GM21723 (cell line): ENCODE measurements at regions not wholly inside any gene's neighbourhood (a gene's known extent, or its start where the extent isn't known, plus 50 kb on each side); places are given as distances from the start of the nearest gene placed in this dataset.
"Not testable (repeated sequence)": the region's sequence is repeated elsewhere in the genome, so short reads cannot be mapped to it uniquely, and the experiment has no call there.

Source experiments
- ATAC-seq: cut with Tn5 transposase; IDR thresholded peaks from one replicate; pipeline ENCODE4 v1.9.1; 2021; ENCODE audit warnings: mild to moderate bottlenecking, moderate library complexity; ENCODE audit not compliant: unreplicated experiment

DNA sequence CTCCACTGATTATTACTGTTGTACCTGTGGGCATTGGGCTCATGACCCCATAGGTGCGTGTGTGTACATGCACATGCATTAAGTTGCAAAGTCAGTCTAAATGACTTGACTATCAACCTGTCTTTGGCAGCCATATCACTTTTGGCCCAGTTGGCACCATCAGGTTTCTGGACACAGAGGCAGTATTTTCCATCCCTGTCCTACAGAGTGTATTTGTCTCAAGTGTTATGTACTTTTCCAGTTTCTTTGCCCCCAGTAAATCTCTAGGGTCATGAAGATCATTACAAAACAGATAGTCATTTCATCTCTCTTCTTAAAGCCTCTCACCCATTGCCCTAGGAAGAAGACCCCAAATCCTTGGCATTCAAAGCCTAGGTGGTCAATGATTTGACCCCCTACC lies 121.4 kb downstream of the C9orf152 start:
- no peak for ATAC-seq

DNA sequence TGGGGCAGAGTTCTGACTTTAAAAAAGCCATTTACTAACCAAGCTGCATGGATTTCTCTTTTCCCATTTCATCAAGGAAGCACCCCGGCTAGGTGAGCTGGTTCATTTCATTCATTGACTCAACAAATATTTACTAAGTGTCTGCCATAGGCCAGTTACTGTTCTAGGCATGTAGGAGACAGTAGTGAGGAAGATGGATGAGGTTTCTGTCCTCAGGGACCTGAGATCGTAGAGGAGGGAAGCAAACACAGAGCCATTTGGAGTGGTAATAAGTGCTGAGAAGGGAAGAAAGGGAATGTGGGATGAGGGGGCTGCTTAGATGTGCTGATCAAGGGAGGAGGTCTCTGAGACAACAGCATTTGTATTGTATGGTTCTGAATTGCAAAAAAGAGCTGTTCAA lies 120.4 kb downstream of the C9orf152 start:
- ATAC-seq = no peak

DNA sequence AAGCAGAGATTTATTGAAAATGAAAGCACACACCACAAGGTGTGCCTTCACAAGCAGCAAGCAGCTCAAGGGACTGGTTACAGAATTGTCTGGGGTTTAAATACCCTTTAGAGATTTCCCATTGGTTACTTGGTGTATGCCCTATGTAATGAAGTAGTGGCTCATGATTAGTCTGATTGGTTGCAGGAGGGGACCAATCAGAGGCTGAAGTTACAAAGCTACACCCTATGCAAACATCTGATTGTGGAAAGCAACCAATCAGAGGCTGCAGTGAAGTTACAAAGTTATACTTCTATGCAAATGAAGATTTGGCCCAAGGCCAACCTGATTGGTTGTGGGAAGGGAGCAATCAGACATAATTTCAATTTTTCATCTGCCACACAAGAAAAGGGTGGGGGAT lies 119.9 kb downstream of the C9orf152 start:
- ATAC-seq = no peak

DNA sequence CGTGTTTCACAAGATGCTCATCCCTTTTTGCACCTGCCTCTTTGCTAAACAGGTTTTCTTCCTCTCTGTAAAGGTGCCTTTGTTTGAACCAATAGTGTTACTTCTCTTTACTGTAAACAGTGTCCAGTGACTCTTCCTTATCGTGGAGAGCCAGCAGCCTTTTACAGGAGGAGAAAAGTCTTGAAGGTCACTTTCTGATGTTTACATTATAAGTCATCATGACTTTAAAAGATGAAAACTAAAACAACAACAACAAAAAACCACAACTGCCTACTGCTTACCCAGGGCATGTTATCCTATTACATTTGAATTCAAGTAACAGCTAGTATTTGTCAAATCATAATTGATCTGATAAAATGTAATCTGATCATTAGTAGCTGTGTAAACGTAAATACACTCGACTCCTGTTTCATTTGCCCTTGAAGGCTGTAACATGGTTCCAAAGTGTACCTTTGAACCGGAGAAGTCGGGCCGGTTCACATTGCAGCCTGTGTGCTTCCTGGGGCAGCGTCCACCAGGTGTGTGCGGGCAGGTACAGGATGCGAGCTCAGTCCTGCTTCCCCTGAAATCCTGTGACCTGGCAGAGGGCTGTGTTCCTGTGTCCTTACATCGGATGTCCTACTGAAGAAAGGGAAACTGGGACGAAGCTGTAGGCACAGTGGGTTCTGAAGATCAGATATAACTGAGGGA lies 118.1 kb downstream of the C9orf152 start:
- ATAC-seq = no peak

DNA sequence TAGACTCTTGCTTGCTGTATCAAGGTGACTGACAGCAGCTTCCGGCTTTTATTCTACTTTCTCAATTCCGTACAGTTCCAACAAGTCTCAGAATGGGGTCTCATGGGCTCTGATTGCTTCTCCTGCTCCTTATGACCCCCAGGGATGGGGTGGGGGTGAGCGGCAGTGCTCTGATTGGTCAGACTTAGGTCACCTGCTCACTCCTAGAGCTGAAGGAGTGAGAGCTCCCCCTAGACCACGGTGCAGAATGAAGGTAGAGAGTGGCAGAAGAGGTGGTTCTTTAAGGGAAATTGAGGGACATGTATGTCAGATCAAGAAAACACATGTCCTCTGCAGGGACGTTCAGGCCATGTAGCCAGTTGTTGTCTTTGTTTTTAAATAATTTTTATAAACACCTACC lies 115.2 kb downstream of the C9orf152 start:
- no peak for ATAC-seq

DNA sequence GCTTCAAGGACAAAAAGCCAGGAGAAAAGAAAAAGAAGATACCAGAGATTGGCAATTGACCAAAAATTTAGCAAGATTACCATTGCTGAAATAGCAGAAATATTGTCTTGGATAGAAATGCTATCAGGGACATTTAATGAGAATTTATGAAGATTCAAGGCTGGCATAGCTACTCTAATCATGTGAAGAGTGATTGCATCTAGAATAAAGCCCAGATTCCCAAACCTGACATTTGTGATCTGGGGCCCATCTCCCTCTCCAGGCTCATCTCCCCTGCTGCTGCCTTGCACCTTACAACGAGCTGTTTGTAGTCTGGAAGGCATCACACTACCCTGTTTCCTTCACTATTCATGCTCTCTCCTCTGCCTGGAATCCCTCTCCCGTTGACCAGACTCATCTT lies 114.5 kb downstream of the C9orf152 start:
- no peak for ATAC-seq

DNA sequence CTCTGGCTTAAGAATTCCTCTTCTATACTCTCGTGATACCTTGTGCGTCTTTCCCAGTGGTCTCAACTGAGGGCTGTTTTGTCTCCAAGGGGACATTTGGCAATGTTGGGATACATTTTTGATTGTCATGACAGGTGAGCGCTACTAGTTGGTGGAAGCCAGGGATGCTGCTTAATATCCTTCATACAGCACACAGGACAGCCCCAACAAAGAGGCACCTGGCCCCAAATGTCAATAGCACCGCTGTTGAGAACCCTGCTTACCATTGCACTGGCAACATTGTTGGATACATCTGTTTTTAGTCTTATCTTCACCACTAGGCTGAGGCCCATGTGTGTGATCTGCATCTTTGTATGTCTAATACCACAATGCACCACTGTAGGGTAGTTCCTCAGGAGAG lies 114.1 kb downstream of the C9orf152 start:
- no peak for ATAC-seq

DNA sequence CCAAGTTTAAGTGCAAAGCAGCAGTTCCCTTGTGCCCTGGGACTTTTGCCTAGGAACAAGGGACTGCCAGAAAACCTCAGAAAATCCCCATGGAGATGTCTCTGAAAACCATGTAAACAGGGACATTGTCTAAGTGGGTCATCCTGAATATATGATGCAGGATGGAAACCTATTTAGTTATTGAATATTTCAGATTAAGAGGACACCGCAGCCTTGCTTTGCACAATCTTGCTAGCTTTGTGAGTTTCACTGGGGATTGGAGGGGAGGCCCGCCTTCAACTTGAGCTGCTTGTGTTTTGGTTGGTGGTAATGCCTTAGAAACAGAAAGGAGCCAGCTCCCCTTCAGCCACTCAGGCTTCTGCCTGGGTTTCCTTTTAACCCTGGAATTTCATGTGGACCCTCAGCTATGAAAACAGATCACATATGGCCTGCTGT lies 112.8 kb downstream of the C9orf152 start:
- no peak for ATAC-seq

DNA sequence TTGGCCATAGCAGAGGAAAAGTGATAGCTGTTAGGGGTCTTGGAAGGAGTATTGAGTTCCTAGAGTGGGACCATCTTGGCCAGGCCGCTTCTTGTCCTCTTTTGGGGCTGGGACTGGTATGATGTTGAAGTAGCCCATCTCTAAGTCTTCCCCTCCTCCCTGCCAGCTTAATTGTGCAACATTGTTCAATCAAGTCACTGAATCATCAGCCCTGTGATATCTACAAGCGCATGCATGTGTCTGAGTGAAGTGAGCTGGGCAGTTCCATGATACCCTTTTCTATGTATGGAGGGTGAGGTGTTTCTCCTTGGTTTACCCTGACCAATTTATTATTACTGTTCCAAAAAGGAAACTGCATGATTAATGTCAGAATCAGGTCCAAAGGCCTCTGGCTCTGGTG lies 112.2 kb downstream of the C9orf152 start:
- ATAC-seq = no peak

DNA sequence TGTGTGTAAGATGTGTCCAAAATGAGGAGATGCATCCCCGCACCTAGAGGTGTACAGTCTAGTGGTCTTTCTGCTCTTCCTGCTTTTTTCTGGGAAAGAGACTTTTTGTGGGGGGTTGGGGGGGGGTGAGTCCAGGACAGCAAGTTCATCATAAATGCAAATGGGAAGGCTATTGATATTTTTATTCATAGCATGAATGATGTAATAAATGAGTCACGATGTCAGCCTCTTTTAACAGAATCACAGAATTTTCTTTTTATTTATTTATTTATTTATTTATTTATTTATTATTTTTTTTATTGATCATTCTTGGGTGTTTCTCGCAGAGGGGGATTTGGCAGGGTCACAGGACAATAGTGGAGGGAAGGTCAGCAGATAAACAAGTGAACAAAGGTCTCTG lies 111.3 kb downstream of the C9orf152 start:
- ATAC-seq = not testable (repeated sequence)

DNA sequence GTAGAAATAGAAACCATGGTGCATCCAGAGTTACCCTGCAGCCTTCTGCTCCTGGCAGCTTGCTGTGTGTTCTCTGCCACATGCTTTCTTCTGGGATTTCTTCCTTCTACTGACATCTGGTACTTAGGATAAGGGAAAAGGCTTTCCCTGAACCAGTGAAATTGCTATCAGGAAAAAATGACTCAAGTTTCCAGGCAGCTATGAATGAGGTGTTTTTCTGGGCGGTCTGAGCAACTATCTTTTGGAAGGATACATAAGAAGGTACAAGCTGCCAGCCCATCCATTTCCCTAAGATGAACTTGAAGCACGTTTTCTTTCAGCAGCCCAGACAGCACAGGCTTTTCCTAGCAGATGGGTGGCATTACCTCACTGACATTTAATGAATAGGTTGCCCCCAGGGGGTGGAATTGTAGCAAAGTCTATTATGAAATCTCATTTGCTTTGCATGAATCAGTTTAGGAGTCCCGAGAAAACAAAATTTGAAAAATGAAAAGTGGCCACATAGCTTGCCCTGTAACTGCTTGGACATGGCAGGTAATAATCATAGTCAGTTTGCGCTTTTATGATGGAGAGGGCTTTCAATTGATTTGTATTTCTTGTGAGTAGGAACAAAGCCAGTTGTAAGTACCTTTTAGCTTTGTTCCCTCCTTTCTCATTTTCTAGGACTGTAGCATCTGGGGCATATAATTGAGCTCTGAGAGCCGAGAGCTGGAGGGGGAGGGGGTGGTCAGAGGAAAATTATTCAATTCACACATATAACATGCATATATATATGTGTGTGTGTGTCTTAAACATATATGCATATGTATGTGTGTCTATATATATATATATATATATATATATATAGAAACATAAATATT lies 108.5 kb downstream of the C9orf152 start:
- ATAC-seq = no peak

DNA sequence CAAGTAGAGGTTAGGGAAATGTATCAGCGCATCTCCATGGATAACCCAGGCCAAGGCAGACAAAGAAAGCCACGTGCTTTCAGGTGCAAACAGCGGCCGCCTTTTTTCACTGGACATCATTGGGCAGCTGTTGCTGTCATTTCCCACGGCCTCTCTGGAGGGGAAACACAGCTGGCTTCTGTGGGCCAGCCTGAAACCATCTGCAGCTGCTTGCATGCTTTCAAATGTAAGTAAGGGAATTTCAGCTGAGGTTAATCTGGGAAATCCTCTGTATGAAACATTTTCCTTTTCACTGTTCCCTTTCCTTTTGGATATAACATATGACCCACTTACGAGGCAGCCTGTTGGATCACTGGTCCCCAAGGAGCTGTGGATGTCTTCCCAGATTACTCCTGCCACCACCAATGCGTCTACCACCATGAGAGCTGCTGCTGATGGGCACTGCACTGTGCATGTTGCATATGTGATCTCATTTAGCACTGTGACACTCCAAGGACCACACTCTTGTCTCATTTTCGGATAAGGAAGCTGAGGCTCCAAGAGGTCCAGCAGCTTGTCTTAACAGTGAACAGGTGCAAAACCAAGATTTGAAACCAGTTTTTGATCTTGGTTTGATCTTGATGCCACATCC lies 106.3 kb downstream of the C9orf152 start:
- peak; percentile 86 for ATAC-seq

DNA sequence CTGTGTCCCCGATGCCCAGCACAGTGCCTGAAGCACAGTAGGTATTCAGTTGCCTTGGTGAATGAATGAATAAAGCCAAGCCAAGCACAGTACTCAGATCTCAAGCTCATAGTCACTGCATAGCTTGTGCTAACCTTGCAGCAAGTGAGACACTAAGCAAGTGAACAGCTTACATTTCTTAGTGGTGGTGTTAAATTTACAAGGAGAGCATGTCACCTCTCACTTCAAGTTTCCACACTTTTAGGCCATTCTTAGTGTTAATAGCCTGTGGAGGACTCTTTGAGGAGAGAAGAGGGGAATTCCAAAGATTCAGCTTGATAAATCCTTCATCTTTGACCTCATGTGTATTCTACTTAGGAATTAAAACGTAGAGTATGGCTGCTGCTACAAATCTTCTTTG lies 104.7 kb downstream of the C9orf152 start:
- no peak for ATAC-seq

DNA sequence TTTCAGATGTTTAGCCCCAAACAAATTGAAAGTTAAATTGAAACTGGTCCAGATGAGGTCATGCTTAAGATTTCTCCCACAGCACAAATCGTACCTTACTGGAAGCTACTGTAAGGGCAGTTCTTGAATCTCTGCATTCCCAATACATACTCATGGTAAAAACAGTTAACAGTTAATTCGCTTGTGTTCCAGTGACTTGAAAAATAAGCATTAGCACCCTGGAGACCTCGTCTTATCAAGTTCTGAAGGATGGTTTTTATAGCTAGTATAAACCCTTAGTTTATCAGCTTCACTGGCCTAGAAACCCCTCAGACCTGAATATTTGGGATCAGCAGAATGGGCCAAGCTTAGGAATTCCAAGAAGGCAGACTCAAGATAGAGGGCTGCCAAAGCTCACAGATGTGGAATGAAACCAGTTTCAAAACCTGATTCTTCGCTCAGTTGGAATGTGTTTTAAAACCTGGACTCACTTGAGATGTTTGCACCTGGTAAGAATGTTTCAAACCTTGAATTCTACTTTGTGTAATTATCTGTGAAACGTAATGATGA lies 103.6 kb downstream of the C9orf152 start:
- ATAC-seq = no peak

DNA sequence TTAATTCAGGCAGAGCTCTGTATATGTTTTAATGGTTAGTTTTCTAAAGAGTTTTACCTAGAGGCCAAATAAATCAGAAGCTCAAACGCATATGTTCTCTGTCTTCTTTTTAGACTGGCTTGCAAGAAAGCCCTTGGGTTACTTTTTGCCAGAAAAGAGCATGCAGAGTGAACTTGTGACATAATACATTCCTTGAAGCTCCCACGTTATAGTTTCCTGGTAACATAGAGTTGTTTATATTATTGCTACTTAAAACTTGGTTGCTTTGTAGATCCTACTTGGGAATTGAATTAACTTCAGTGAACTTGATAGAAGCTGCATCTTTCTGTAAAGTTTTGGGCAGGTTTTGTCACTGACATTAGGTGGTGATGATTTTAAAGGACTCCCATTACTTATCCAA lies 102.9 kb downstream of the C9orf152 start:
- no peak for ATAC-seq

DNA sequence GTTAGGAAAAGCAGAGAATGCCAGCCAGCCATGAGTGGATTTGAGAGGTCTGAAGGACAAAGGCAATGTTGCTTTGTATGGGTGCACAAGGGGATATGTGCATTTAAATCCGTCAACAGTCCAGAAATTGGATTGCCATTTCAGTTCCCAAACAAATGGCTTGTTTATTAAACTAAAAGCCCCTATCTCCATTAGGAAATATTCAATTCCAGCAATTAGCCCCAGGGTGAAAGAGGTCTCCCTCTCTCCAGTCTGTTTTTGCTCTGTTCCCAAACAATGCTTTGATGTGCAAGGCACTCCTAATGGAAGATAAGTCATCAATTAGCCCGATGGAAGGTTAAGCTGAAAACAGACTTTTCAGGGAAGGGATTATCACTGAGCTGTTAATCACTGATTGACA lies 101.3 kb downstream of the C9orf152 start:
- ATAC-seq = no peak

DNA sequence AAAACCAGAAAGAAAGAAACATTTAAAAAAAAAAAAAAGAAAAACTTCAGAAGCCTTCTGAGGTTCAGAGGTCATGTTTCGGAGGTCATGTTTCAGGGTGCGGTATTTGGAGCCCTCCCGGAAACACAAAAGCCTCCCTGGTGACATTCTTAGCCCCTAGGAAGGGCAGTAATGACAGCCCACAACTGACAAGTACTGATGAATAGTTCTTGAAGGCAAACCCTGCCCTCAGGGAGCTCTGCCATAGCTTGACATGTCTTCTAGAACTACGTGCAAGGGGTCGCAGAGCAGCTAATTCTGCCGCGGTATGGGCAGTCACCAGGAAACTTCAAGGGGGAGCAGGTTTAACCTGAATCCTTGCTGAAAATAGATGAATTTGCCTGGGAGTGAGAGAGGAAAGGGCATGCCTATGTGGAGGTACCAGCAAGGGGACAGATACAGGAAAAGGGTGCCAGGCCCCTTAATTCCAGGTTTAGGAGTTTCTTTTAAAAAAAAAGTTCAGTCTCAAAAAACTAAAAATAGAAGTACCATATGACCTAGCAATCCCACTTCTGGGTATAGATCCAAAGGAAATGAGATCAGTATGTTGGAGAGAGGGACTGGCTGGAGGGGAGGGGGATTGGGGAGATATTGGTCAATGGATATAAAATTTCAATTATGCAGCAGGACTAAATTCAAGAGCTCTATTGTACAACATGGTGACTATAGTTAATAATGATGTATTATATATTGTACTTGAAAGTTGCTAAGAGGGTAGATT lies 98.4 kb downstream of the C9orf152 start:
- no peak for ATAC-seq

DNA sequence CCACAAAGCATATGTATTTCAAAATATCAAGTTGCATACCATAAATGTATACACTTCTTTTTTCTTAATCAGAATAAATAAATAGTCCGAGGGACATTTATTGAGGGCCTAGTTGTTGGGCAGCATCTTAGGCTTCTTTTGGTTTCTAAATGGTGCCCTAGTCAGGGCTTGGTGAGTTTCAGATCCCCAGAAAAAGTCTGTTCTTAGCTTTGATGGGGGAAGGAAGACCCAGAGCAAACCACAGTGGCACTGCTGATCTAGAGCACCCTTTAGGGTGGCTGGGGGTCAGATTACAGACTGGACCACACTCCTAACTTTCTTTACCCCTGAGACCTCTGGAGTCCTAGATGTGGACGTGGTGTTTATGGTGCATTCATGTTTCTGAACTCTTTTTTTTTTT lies 97.8 kb downstream of the C9orf152 start:
- peak; percentile 87 for ATAC-seq

DNA sequence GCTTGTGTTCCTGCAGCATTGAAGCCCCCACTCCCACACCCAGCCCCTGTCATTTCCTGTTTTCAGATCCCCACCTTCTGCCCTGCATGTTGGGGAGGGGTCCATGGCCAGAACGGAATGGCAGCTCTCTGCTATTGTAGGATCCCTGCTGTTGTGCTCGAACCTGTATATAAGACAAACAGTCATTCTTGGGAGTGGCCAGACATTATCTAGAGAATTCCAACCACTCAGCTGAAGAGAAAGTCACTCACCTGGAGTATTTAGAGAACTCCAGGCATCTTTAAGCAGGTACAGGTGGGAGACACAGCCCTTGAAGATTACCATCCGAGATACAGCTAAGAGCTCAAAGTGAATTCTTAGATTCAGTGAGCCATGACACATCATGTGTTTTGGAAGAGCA lies 96.1 kb downstream of the C9orf152 start:
- no peak for ATAC-seq

DNA sequence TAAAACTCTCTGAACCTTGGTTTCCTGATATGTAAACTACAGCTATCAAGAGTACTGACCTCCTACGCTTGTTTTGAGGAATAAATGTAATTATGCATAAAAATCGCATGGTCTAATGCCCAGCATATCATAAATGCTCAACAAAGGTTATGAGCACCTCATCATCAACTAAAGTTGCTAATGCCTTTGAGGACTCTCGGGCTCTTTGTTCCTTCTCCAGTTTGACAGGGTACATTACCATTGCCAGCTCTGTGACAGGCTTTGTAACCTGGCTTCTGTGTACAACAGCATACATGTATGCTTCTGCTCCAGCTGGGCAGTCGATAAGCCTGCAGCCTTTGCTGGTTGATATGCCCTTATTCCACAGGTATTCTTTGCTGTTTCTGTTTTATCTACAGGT lies 95.2 kb downstream of the C9orf152 start:
- ATAC-seq = no peak
